ENCODE measurements at regions not wholly inside any gene's neighbourhood (a gene's known extent, or its start where the extent isn't known, plus 50 kb on each side); places are given as distances from the start of the nearest gene placed in this dataset.

- no peak for DNase-seq
Measured at GRCh38 chr2:18829976-18830375, 240.6 kb upstream of the NT5C1B start.

GRCh38 chr2:18829251-18829902, 240.0 kb upstream of the NT5C1B start:
- no peak for DNase-seq

- no peak for DNase-seq
Measured at GRCh38 chr2:18828296-18828695, 238.9 kb upstream of the NT5C1B start.

- DNase-seq, result no peak
Measured at GRCh38 chr2:18825838-18826237, 236.5 kb upstream of the NT5C1B start.

- DNase-seq, result no peak
Measured at GRCh38 chr2:18824915-18825314, 235.5 kb upstream of the NT5C1B start.

- no peak for DNase-seq
Measured at GRCh38 chr2:18824325-18824790, 235.0 kb upstream of the NT5C1B start.

GRCh38 chr2:18821431-18821830, 232.1 kb upstream of the NT5C1B start:
- DNase-seq, result no peak

- DNase-seq, result no peak
Measured at GRCh38 chr2:18820966-18821365, 231.6 kb upstream of the NT5C1B start.

- no peak for DNase-seq
Measured at GRCh38 chr2:18819566-18819965, 230.2 kb upstream of the NT5C1B start.

- DNase-seq, result no peak
Measured at GRCh38 chr2:18814387-18814786, 225.0 kb upstream of the NT5C1B start.

- DNase-seq, result no peak
Measured at GRCh38 chr2:18804536-18804935, 215.2 kb upstream of the NT5C1B start.

- DNase-seq, result no peak
Measured at GRCh38 chr2:18803141-18803939, 214.0 kb upstream of the NT5C1B start.

- DNase-seq, result no peak
Measured at GRCh38 chr2:18800240-18800971, 211.0 kb upstream of the NT5C1B start.

- DNase-seq, result no peak
Measured at GRCh38 chr2:18799397-18799796, 210.0 kb upstream of the NT5C1B start.

GRCh38 chr2:18797133-18797845, 207.9 kb upstream of the NT5C1B start:
- no peak for DNase-seq

GRCh38 chr2:18795906-18796305, 206.5 kb upstream of the NT5C1B start:
- DNase-seq, result no peak

GRCh38 chr2:18792684-18793083, 203.3 kb upstream of the NT5C1B start:
- no peak for DNase-seq

GRCh38 chr2:18792226-18792629, 202.9 kb upstream of the NT5C1B start:
- peak; percentile 21 to 35 for DNase-seq

GRCh38 chr2:18791172-18791797, 201.9 kb upstream of the NT5C1B start:
- no peak for DNase-seq

- no peak for DNase-seq
Measured at GRCh38 chr2:18790509-18791171, 201.3 kb upstream of the NT5C1B start.

GRCh38 chr2:18788592-18788991, 199.2 kb upstream of the NT5C1B start:
- DNase-seq, result peak; percentile 29 to 37

Data from right lung (tissue), 2 donors.